ENCODE measurements at regions not wholly inside any gene's neighbourhood (a gene's known extent, or its start where the extent isn't known, plus 50 kb on each side); places are given as distances from the start of the nearest gene placed in this dataset.

- DNase-seq (ENCODE audit: low read depth), result no peak
- no peak overlapping the region for H3K4me3 ChIP-seq (ENCODE audit: low read length)
- no peak for TF ChIP-seq CTCF (IDR thresholded peaks at IDR 0.05; ENCODE audit: insufficient read depth, low read depth, low read length, missing control alignments)
Observed at GRCh38 chr14:27371209-27371608, 773.4 kb upstream of the NOVA1 start.

- no peak overlapping the region for H3K4me3 ChIP-seq (ENCODE audit: low read length)
- TF ChIP-seq CTCF (IDR thresholded peaks at IDR 0.05; ENCODE audit: insufficient read depth, low read depth, low read length, missing control alignments), result no peak
- DNase-seq (ENCODE audit: low read depth), result no peak
Observed at GRCh38 chr14:27371868-27372267, 774.0 kb upstream of the NOVA1 start.

- no peak overlapping the region for H3K4me3 ChIP-seq (ENCODE audit: low read length)
- DNase-seq (ENCODE audit: low read depth), result no peak
- TF ChIP-seq CTCF (IDR thresholded peaks at IDR 0.05; ENCODE audit: insufficient read depth, low read depth, low read length, missing control alignments), result no peak
Observed at GRCh38 chr14:27372771-27373170, 774.9 kb upstream of the NOVA1 start.

- no peak for TF ChIP-seq CTCF (IDR thresholded peaks at IDR 0.05; ENCODE audit: insufficient read depth, low read depth, low read length, missing control alignments)
Observed at GRCh38 chr14:27384124-27384523, 786.3 kb upstream of the NOVA1 start.

GRCh38 chr14:27386391-27386790, 788.6 kb upstream of the NOVA1 start:
- no peak for TF ChIP-seq CTCF (IDR thresholded peaks at IDR 0.05; ENCODE audit: insufficient read depth, low read depth, low read length, missing control alignments)
- no peak for DNase-seq (ENCODE audit: low read depth)
- no peak overlapping the region for H3K4me3 ChIP-seq (ENCODE audit: low read length)

More at GRCh38 chr14:27384124-27384523, 786.3 kb upstream of the NOVA1 start:
- no peak for DNase-seq (ENCODE audit: low read depth)
- H3K4me3 ChIP-seq (ENCODE audit: low read length), result no peak overlapping the region

GRCh38 chr14:27387463-27387862, 789.6 kb upstream of the NOVA1 start:
- no peak for DNase-seq (ENCODE audit: low read depth)
- no peak for TF ChIP-seq CTCF (IDR thresholded peaks at IDR 0.05; ENCODE audit: insufficient read depth, low read depth, low read length, missing control alignments)
- H3K4me3 ChIP-seq (ENCODE audit: low read length), result no peak overlapping the region

GRCh38 chr14:27389402-27389801, 791.6 kb upstream of the NOVA1 start:
- DNase-seq (ENCODE audit: low read depth), result no peak
- TF ChIP-seq CTCF (IDR thresholded peaks at IDR 0.05; ENCODE audit: insufficient read depth, low read depth, low read length, missing control alignments), result no peak

More at GRCh38 chr14:27389402-27389801, 791.6 kb upstream of the NOVA1 start:
- no peak overlapping the region for H3K4me3 ChIP-seq (ENCODE audit: low read length)

Measured in epithelial cell of esophagus (primary cell).